HG02763 (cell line): ENCODE measurements at regions not wholly inside any gene's neighbourhood (a gene's known extent, or its start where the extent isn't known, plus 50 kb on each side); places are given as distances from the start of the nearest gene placed in this dataset.

Experiments
- ATAC-seq: cut with Tn5 transposase; IDR thresholded peaks from one replicate; pipeline ENCODE4 v1.9.1; 2021; ENCODE audit warnings: mild to moderate bottlenecking, moderate library complexity; ENCODE audit not compliant: unreplicated experiment

DNA sequence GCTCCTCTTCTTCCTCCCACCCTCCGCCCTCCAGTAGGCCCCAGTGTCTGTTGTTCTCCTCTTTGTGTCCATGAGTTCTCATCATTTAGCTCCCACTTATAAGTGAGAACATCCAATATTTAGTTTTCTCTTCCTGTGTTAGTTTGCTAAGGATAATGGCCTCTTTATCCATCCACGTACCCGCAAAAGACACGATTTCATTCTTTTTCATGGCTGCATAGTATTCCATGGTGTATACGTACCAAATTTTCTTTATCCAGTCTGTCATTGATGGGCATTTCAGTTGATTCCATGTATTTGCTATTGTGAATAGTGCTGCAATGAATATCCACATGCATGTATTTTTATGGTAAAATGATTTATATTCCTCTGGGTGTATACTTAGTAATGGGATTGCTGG is 82.2 kb downstream of the COPS8 start:
- ATAC-seq = no peak

DNA sequence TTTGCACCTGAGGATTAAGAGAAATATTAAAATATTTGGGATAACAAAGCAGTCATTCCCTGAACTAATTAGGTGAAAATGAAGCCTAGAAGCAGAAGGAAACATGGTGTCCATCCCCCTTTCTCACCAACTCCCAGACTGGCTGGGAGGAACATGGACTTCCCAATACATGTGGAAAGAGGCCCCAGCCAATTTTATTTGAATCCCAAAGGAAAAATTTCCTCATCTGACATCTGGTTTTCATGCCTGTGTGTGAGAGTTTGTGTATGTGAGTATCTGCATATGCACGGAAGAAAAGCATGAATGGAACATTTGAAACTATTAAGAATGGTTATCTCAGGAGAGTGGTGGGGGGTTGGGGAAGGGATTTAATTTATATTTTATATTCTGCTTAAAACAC is 84.3 kb downstream of the COPS8 start:
- no peak for ATAC-seq

- no peak for ATAC-seq
Measured at GRCh38 chr2:237171396-237171795, 85.7 kb downstream of the COPS8 start.

DNA sequence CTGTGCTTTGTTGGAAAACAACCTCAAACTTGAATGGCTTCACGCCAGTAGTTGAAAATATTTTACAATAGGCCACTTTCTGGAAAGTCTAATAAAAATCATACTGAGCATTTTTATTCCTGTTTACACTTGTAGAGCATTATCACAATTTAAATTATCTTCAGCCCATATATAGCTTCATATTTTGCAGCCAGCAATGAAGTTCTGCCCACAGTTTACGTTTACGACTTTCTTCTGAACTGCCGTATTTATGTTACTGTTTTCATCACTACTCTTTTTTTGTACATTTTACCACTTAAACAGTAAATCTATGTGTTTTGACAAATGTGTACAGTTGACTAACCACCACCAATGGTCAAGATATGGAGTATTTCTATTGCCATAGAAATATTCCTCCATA is 86.2 kb downstream of the COPS8 start:
- ATAC-seq = no peak

- no peak for ATAC-seq
Measured at GRCh38 chr2:237177052-237177451, 91.4 kb downstream of the COPS8 start.

GRCh38 chr2:237177986-237178385 is 92.3 kb downstream of the COPS8 start:
- no peak for ATAC-seq

GRCh38 chr2:237178396-237178795 is 92.7 kb downstream of the COPS8 start:
- ATAC-seq = no peak

GRCh38 chr2:237179161-237179560 is 93.5 kb downstream of the COPS8 start:
- no peak for ATAC-seq

DNA sequence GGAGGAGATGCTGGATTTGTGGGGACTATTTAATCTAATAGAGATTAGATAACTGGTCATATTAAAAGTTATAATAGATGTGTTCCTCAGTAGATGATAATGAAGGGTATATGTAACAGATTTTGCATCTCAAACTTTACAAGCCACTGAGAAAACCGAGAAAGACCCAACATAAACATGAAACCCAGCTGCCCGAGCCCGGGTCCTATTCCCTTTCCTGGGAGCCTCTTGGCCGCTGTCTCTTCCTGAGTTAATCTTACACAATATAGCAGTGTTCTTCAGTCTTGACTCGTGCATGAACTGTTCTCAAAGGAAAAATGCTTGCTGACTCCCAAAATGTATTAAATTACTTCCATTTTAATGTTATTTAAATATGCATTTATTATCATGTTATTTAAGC is 94.5 kb downstream of the COPS8 start:
- no peak for ATAC-seq

DNA sequence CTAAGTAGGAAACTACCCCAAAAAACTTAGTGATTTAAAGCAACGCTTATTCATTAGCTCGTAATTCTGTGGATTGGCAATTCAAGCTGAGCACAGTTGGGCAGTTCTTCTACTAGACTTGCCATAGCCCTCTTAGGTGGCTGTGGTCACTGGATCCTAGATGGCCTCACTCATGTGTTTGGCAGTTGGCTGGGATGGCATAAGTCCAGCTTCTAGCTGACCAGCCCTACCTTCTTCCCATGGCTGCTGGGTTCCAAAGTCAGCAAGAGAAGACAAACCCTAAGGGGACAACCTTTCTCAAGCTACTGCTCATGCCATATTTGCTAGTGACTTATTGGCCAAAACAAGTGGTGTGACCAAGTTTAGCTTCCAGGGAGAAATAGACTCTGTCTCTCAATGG is 95.3 kb downstream of the COPS8 start:
- ATAC-seq = no peak

DNA sequence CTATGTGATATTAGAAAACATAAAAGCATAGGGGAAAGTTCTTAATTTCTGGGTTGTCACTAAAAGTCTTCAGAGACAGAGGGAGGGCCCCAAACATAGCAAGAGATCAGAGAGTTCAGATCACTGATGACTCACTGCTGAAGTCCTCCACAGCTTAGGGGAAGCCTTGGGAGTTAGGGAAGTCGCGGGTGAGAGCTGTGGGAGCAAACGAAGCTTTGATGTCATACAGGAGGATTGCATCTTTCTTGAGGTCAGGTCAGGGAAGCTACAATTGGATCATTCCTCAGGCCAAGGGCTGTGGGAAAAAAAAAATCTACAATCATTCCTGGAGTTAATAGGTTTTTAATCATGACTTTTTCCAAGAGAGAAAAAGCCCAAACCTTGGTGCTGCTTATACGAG is 96.2 kb downstream of the COPS8 start:
- ATAC-seq = no peak

- ATAC-seq = no peak
Measured at GRCh38 chr2:237182422-237183123, 96.9 kb downstream of the COPS8 start.

GRCh38 chr2:237184192-237184918 is 98.7 kb downstream of the COPS8 start:
- ATAC-seq = no peak

DNA sequence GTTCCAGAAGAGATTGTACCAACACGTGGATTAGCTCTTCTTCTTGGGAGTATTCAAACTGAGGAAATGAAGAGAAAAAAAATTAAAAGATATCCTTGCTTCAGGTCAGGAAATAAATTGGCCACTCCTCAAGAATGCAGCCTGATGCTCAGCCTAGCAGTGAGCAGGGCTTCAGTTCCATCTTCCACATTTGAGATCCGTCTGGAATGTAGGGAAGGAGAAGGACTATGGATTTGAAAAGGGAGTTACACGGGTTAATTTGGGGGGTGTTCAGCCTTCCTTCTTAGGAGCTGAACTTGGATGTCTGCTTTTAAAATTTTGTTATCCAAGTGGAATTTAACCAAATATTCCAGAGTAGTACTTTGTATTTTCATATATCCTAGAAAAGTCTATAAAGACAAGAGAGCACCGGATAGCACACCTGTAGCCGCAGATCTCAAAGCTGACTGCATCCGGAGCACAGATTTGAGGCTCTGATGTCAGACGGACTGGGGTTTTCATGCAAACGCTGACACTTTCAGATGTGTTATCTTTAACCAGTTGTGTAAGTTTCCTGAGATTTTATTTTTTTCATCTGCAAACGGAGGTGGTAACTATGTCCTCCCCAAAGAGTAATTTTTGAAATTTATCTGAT is 99.3 kb downstream of the COPS8 start:
- ATAC-seq = no peak

DNA sequence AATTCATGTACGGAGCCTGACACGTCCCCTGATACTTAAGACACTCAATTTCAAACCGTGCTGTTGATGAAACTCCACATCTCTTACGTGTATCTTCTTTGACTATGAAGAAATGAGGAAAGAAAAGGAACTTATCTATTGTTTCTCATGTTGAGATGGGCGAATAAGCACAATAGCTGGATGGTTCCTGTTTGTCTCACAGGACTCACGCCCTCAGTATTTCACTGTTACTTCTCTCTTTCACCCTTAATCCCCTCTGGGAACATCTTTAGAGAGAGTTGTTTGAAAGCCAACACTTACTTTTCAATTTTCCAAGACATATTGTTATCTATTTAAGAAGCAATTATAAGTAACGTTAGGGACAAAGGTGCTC is 99.8 kb downstream of the COPS8 start:
- ATAC-seq = no peak

GRCh38 chr2:237189799-237190198 is 104.1 kb downstream of the COPS8 start:
- no peak for ATAC-seq

DNA sequence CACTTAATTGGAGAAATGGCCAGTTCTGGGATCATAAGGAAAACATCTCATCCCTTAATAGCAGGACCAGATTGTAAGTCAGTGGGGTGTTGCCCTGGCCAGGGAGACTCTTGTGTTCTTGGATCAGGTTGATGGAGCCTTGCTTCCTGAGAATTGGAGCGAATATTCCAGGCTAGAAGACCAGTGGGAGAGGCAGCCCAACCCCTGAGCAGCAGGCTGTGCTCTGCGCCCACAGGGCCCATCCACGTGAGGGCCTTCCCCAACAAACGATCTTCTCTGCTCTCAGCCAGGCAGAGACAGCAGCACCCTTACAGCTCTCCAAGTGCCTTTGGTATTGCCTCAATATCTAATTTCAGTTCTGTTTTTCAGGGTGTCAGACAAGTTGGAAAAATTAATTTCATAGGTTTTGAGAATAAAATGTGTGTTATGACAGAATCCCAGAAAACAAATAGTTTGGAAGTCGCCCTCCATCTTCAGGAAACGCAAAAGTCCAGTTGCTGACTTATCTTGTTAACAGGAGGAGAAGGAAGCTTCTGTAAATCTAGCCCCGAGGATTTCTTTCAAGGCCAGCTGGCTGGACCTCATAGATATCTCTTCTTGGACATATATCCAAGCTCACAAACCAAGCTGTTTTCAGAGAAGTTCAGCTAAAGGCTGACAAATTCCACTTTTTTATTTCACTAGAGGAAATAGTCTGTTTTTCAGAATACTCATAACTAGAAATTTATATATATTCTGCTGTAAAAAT is 105.5 kb downstream of the COPS8 start:
- no peak for ATAC-seq

DNA sequence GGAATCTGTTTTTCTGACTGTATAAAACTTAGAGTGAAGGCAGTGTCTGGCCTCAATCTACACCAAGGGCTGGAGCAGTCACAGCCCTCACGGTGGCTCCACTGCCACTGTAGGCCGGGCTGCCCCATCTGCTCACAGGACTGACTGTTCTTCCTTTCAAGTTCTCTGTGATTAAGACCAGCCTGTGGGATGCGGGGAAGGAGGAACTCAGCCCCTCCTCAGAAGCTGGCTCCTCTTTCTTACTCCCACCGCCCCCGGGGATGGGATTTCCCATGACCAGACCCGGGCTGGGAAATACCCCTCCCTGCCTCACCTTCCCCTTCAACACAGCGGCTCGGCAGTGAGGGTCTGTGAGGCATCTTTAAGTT is 106.0 kb downstream of the COPS8 start:
- no peak for ATAC-seq

GRCh38 chr2:237192881-237193280 is 107.2 kb downstream of the COPS8 start:
- no peak for ATAC-seq

- no peak for ATAC-seq
Measured at GRCh38 chr2:237193436-237193835, 107.7 kb downstream of the COPS8 start.

- no peak for ATAC-seq
Measured at GRCh38 chr2:237194081-237194480, 108.4 kb downstream of the COPS8 start.

- ATAC-seq = no peak
Measured at GRCh38 chr2:237194906-237195305, 109.2 kb downstream of the COPS8 start.
